ENCODE measurements at regions not wholly inside any gene's neighbourhood (a gene's known extent, or its start where the extent isn't known, plus 50 kb on each side); places are given as distances from the start of the nearest gene placed in this dataset.

GRCh38 chr1:59028048-59028447 is 244.2 kb upstream of the JUN start:
- Mint-ChIP-seq H3K9me3 (ENCODE audit: unreplicated experiment) (no peaks in the 10 kb centered on the region), H3K4me1 (ENCODE audit: unreplicated experiment) (peaks cover 12% of the 10 kb centered on the region), H3K36me3 (ENCODE audit: unreplicated experiment) (no peaks in the 10 kb centered on the region), H3K27me3 (ENCODE audit: unreplicated experiment) (no peaks in the 10 kb centered on the region), H3K27ac (ENCODE audit: unreplicated experiment) (no peak overlapping the region), H3K4me3 (ENCODE audit: unreplicated experiment) (no peak overlapping the region)
- TF ChIP-seq, protein P1, sequence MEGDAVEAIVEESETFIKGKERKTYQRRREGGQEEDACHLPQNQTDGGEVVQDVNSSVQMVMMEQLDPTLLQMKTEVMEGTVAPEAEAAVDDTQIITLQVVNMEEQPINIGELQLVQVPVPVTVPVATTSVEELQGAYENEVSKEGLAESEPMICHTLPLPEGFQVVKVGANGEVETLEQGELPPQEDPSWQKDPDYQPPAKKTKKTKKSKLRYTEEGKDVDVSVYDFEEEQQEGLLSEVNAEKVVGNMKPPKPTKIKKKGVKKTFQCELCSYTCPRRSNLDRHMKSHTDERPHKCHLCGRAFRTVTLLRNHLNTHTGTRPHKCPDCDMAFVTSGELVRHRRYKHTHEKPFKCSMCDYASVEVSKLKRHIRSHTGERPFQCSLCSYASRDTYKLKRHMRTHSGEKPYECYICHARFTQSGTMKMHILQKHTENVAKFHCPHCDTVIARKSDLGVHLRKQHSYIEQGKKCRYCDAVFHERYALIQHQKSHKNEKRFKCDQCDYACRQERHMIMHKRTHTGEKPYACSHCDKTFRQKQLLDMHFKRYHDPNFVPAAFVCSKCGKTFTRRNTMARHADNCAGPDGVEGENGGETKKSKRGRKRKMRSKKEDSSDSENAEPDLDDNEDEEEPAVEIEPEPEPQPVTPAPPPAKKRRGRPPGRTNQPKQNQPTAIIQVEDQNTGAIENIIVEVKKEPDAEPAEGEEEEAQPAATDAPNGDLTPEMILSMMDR (IDR thresholded peaks at IDR 0.05) = no peak
- no peak for DNase-seq (ENCODE audit: extremely low spot score, unreplicated experiment)

DNA sequence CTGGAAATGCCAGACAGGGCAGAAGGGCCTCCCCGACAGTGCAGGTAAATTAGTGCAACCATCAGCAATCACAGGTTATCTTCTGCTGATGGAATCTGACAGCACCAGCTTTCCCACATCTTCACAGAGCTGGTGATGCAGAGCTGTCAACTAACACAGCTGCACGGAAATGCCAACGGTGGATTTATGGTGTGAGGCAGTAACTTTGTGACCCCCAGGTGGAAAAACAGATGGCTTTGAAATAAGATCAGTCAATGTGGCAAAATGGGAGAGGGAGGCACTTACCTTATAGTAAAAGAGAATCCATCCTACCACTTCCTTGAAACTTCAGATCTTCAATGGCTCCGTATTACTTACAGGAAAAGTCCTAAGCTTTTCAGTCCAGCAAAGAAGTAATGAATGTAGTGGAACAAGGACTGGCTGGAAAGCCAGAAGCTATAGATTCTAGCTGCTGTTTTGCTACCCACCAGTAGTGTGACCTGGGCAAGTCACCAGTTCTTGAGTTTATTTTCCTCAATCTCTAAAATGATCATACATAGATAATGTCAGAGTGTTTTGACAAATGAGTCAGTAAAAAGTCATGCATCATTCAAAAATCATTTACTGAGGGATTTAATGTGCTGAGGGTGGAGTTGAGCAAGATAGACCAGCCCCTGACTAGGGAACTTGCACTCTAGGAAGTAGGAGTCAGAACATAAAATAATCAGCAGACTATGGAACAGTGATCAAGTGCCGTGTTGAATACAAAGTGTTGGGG is 245.7 kb upstream of the JUN start:
- H3K4me3 Mint-ChIP-seq (ENCODE audit: unreplicated experiment) = no peak overlapping the region
- H3K9me3 Mint-ChIP-seq (ENCODE audit: unreplicated experiment) = no peaks in the 10 kb centered on the region
- DNase-seq (ENCODE audit: extremely low spot score, unreplicated experiment) = no peak
- H3K27ac Mint-ChIP-seq (ENCODE audit: unreplicated experiment) = no peak overlapping the region
- H3K4me1 Mint-ChIP-seq (ENCODE audit: unreplicated experiment) = peaks cover 12% of the 10 kb centered on the region
- no peaks in the 10 kb centered on the region for H3K27me3 Mint-ChIP-seq (ENCODE audit: unreplicated experiment)
- H3K36me3 Mint-ChIP-seq (ENCODE audit: unreplicated experiment) = no peaks in the 10 kb centered on the region
- TF ChIP-seq, protein P1 (IDR thresholded peaks at IDR 0.05) = no peak

DNA sequence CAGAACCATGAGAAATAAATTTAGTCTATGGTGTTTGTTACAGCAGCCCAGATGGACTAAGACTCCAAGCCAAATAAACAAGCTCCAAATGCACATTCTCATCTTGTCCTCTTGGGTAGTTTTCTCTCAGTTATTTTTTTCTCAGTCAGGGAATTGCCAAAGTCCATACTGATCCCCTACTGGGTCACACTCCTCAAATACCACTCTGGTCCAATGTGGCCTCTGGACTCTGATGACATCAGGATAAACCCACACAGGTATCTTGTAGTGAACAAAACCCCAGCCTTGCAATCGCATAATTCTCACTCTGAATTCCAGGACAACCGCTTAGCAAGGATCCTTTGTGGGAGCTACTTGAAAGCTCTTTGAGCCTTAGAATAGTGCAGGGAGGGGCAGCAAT is 248.4 kb upstream of the JUN start:
- no peaks in the 10 kb centered on the region for H3K36me3 Mint-ChIP-seq (ENCODE audit: unreplicated experiment)
- H3K4me1 Mint-ChIP-seq (ENCODE audit: unreplicated experiment) = peaks cover 1% of the 10 kb centered on the region
- DNase-seq (ENCODE audit: extremely low spot score, unreplicated experiment) = no peak
- H3K27ac Mint-ChIP-seq (ENCODE audit: unreplicated experiment) = no peak overlapping the region
- TF ChIP-seq, protein P1 (IDR thresholded peaks at IDR 0.05) = no peak
- no peak overlapping the region for H3K4me3 Mint-ChIP-seq (ENCODE audit: unreplicated experiment)
- no peaks in the 10 kb centered on the region for H3K9me3 Mint-ChIP-seq (ENCODE audit: unreplicated experiment)
- H3K27me3 Mint-ChIP-seq (ENCODE audit: unreplicated experiment) = peaks cover 1% of the 10 kb centered on the region

- H3K4me1 Mint-ChIP-seq (ENCODE audit: unreplicated experiment) = peaks cover 1% of the 10 kb centered on the region
- TF ChIP-seq, protein P1 (IDR thresholded peaks at IDR 0.05) = no peak
- no peak overlapping the region for H3K27ac Mint-ChIP-seq (ENCODE audit: unreplicated experiment)
- peaks cover 2% of the 10 kb centered on the region for H3K27me3 Mint-ChIP-seq (ENCODE audit: unreplicated experiment)
- no peaks in the 10 kb centered on the region for H3K36me3 Mint-ChIP-seq (ENCODE audit: unreplicated experiment)
- DNase-seq (ENCODE audit: extremely low spot score, unreplicated experiment) = no peak
- no peaks in the 10 kb centered on the region for H3K9me3 Mint-ChIP-seq (ENCODE audit: unreplicated experiment)
- no peak overlapping the region for H3K4me3 Mint-ChIP-seq (ENCODE audit: unreplicated experiment)
Measured at GRCh38 chr1:59033761-59034160, 249.9 kb upstream of the JUN start.

DNA sequence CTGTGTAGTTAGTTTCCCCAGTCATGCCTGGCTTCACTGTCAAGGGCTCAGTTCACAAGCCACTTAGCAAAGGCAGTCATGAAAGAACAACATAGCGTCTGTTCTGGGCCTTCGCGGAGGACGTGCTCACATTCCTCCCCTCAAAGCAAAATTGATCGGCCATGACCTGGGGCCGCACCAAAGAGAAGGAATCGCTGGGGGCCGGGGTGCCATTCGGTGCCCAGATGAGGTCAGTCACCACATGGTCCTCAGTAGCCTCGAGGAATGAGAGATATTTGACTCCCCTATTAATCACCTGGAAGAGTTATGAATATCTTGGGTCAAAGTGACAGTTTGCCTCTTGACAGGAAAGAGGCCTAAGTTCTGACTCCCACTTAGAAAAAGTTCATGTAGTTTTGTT is 251.1 kb upstream of the JUN start:
- no peaks in the 10 kb centered on the region for H3K9me3 Mint-ChIP-seq (ENCODE audit: unreplicated experiment)
- H3K4me3 Mint-ChIP-seq (ENCODE audit: unreplicated experiment) = no peak overlapping the region
- no peaks in the 10 kb centered on the region for H3K36me3 Mint-ChIP-seq (ENCODE audit: unreplicated experiment)
- DNase-seq (ENCODE audit: extremely low spot score, unreplicated experiment) = no peak
- peaks cover 2% of the 10 kb centered on the region for H3K27me3 Mint-ChIP-seq (ENCODE audit: unreplicated experiment)
- no peak overlapping the region for H3K27ac Mint-ChIP-seq (ENCODE audit: unreplicated experiment)
- TF ChIP-seq, protein P1 (IDR thresholded peaks at IDR 0.05) = no peak
- peaks cover 1% of the 10 kb centered on the region for H3K4me1 Mint-ChIP-seq (ENCODE audit: unreplicated experiment)

All from osteocyte (in vitro differentiated cells).